GM18499 (cell line): ENCODE measurements at regions not wholly inside any gene's neighbourhood (a gene's known extent, or its start where the extent isn't known, plus 50 kb on each side); places are given as distances from the start of the nearest gene placed in this dataset.

Experiments used
- ATAC-seq: cut with Tn5 transposase; IDR thresholded peaks from one replicate; pipeline ENCODE4 v1.9.1; 2021; ENCODE audit warnings: moderate number of reproducible peaks; ENCODE audit not compliant: insufficient read depth, unreplicated experiment

GRCh38 chr7:18081617-18082016 is 54.0 kb upstream of the PRPS1L1 start:
- no peak for ATAC-seq

GRCh38 chr7:18082169-18082568 is 54.5 kb upstream of the PRPS1L1 start:
- no peak for ATAC-seq

GRCh38 chr7:18086165-18087025 is 58.7 kb upstream of the PRPS1L1 start:
- no peak for ATAC-seq

DNA sequence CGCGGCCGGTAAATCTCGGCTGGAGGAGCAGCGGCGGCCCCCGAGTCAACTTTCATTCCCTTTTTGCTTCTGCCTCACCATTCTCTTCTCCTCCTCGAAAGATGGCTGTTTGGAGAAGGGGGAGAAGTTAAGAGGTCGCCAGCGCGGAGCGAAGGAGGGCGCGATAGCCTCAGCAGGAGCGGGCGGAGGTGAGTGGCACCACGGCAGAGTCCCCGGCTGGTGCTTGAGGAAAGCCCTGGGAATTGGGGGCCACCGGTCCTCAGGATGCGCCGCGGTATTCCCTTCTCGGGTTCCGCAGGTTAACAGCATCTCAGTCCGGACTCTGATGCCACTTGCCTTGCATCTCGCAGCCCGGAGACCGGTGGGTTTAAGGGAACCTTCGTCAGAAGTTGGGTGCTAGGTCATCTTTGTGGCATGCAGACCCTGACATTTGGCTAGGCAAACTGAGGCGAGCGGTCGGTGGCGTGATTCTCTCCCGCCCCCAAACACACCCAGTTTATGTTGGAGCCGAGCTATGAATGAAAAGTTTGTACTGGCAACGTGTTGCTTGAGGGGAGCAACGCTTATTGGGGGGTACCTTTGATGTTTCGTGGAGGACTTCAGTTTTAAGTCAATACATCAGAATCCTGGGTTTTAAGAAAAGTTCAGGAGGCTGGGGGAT is 59.5 kb upstream of the PRPS1L1 start:
- ATAC-seq: no peak

GRCh38 chr7:18087687-18088078 is 60.0 kb upstream of the PRPS1L1 start:
- ATAC-seq: no peak

DNA sequence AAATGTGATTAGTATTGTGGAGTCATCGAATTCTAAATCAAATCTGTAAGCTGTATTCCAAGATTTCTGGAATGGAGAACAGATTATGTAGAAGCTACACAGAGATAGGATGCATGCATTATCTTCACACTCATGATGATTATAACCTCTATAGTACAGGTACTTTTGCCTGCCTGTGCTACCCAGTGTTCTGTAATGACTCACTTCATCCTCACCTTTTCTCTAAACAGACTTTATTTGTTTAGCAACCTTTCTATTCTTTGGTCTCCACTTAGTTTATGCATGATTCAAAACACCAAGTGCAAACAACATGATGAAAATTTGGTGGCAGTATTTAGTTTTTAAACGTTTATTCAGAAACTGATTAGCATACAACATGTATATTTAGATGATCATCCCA is 68.4 kb upstream of the PRPS1L1 start:
- ATAC-seq: no peak

DNA sequence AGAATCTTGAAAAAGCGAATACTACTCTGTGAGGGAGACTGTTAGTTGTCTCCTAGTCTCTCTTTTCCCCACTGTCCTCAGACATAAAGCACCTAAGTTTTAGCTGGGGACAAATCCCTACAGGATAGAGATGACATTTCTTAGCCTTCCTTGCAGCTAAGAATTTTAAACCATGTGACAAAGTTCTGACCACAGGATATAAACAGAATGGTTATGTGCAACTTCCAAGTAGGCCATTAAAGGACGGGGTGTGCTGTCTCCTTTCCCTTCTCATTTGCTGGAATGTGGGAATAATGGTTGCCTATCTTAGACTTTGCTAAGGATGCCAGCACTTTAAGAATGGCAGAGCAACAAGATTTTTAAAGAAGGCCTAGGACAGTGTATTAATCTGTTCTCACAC is 74.9 kb upstream of the PRPS1L1 start:
- ATAC-seq: no peak

DNA sequence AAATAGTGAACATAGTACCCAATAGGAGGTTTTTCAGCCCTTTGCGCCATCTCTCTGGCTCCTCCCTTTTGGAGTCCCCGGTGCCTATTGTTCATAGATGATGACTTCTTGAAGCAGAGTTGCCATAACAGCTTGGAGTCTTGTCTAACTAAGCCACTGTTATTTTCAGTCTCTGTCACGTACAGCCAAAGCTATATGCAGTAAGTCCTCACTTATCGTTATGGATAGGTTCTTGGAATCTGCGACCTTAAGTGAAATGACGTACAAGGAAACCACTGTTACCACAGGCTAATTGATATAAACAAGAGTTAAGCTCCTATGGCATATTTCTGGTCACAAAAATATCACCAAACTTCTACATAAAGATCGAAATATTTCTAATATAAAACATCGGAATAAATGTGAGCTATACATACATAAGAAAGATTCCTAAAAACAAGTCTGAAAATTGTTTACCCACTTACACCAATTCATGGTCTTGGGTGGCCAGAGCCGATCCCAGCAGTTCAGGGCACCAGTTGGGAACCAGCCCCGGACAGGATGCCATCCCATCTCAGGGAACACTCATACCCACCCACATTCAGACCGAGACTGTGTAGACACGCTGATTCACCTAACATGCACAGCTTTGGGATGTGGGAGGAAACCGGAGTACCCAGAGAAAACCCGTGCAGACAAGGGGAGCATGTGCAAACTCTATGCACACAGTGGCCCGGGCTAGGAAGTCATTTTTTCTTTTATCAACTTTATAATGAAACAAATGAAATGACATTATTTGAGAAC is 76.0 kb upstream of the PRPS1L1 start:
- no peak for ATAC-seq

- no peak for ATAC-seq
Observed at GRCh38 chr7:18109762-18110161, 82.1 kb upstream of the PRPS1L1 start.

GRCh38 chr7:18116661-18117060 is 89.0 kb upstream of the PRPS1L1 start:
- no peak for ATAC-seq

DNA sequence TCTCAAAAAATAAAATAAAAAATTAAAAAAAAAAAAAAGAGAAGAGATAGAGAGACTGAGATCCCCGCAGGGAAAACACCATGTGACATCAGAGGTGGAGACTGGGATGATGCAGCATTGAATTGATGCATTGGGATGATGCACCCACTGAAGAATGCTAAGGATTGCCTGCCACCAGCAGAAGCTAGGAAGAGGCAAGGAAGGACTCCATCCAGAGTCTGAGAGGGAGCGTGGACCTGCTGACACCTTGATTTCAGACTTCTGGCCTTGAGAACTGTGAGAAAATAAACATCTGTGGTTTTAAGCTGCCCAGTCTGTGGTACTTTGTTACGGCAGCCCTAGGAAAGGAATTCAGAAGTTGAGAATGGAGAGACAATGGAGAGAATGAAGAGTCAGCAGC is 89.8 kb upstream of the PRPS1L1 start:
- ATAC-seq: no peak

GRCh38 chr7:18119985-18120384 is 92.3 kb upstream of the PRPS1L1 start:
- ATAC-seq: no peak

DNA sequence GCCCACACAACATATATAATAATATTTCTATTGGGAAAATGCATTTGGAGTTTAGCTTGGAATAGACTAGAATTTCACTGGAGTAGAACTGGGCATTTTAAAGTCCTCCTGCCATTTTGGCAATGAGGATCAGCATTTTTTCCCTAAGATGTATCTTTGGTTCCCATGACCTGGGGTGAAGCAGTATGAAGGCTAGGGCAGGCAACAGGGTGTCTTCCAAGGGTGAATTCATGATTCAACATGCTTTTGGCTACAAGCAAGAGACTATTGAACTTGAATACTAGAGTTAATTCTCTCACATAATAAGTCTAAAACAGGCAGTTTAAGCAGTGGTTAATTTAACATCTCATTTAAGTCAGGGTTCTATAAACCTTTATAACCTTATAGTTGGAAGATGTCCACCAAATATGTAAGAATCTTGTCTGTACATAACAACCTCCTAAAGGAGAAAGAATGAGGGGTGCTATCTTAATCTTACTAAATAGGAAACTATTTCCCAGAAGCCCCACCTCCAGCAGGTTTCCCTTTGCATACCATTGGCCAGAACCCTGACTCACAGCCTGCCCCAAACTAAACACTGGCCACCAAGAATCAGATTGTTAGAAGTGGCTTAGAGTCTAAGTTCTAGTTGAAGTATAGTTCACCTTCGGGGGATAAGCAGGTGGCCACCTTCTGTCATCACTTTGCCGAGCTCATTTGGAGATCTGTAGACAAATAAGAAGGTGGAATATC is 96.0 kb upstream of the PRPS1L1 start:
- ATAC-seq: no peak

DNA sequence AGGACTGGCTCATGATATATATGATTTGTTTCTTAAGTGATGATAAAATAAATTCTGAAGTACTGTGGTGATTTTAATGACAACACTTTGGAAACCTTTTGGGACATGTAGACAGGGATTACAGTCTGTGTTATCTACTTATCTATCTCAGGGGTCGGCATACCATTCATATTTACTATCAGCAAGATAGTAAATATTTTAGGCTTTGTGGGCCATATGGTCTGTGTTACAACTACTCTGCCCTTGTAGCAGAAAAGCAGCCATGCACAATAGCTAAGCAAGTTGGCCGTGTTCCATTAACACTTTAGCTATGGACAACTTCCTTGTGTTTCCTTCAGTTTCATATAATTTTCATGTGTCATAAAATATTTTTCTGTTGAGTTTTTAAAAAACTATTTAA is 97.8 kb upstream of the PRPS1L1 start:
- no peak for ATAC-seq

GRCh38 chr7:18126281-18126680 is 98.6 kb upstream of the PRPS1L1 start:
- no peak for ATAC-seq

GRCh38 chr7:18128846-18129245 is 101.2 kb upstream of the PRPS1L1 start:
- no peak for ATAC-seq

DNA sequence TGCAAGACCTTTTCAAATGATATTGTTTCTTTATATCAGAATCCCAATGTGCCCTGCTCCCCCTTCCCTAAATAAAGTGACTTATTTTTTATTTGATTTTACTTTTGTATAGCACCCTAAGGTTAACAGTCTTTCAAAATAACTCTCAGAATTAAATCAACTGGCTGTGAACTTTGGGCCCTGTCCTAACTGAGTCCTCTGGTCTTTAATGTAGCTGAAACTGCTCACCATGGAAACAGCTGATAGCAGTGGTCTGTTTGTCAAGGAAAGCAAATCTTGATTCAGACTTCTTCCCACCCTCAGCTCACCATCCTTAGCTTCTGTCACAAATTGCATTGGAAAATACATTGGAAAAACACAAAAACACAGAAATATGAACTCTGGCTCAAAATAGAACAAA is 105.2 kb upstream of the PRPS1L1 start:
- ATAC-seq: no peak

GRCh38 chr7:18133921-18134320 is 106.3 kb upstream of the PRPS1L1 start:
- no peak for ATAC-seq

DNA sequence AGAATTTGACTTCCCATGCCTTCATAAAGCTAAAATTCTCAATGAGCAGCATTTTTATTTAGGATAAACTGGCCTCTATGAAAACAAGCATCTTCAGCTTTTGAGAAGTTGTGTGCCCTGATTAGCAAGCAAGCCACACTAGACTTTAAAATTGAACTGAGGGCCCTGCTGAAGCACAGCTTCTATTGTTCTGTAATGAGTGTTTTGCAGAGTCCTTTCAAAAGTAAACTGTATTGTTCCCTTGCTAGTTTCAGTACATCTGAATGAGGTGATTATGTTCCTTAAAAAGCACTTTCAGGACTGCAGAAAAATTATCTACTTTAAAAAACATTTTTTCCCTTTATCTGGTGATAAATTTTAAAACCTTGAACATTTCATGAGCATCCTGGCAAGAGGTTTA is 113.3 kb upstream of the PRPS1L1 start:
- no peak for ATAC-seq

DNA sequence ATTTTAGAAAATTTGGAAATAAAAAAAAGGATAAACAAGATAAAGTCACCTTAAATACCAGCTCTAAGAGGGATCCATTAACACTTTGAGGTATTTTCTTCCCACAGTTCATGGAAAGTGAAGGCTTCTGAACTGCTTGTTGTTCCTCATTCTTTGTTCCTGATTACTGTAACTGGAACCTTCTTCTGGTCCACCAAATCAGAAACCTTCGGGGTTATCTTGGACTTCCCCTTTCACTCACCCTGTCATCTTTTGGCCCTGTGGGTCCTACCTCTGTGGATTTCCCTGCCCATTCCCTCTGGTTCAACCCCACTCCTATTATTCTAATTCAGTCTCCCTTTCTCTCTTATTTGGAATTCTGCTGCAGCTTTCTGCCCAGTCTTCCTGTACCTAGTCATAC is 116.5 kb upstream of the PRPS1L1 start:
- ATAC-seq: no peak

GRCh38 chr7:18145160-18145559 is 117.5 kb upstream of the PRPS1L1 start:
- ATAC-seq: no peak
